HG02642 (cell line): ENCODE measurements at regions not wholly inside any gene's neighbourhood (a gene's known extent, or its start where the extent isn't known, plus 50 kb on each side); places are given as distances from the start of the nearest gene placed in this dataset.

ENCODE experiments used
- ATAC-seq: cut with Tn5 transposase; IDR thresholded peaks from one replicate; pipeline ENCODE4 v1.9.1; 2021; ENCODE audit warnings: mild to moderate bottlenecking; ENCODE audit not compliant: unreplicated experiment, poor library complexity

GRCh38 chr6:156183678-156184077 lies 593.5 kb upstream of the ARID1B start:
- ATAC-seq: no peak

- no peak for ATAC-seq
Observed at GRCh38 chr6:156182356-156182755, 594.8 kb upstream of the ARID1B start.

GRCh38 chr6:156181506-156181905 lies 595.7 kb upstream of the ARID1B start:
- no peak for ATAC-seq

GRCh38 chr6:156175971-156176421 lies 601.2 kb upstream of the ARID1B start:
- ATAC-seq: no peak

- ATAC-seq: no peak
Observed at GRCh38 chr6:156175433-156175832, 601.7 kb upstream of the ARID1B start.

- no peak for ATAC-seq
Observed at GRCh38 chr6:156174031-156174890, 602.9 kb upstream of the ARID1B start.

- no peak for ATAC-seq
Observed at GRCh38 chr6:156169371-156169770, 607.8 kb upstream of the ARID1B start.

GRCh38 chr6:156167625-156168071 lies 609.5 kb upstream of the ARID1B start:
- no peak for ATAC-seq

GRCh38 chr6:156167016-156167624 lies 610.1 kb upstream of the ARID1B start:
- no peak for ATAC-seq

- no peak for ATAC-seq
Observed at GRCh38 chr6:156166093-156166492, 611.1 kb upstream of the ARID1B start.

GRCh38 chr6:156164701-156165452 lies 612.3 kb upstream of the ARID1B start:
- ATAC-seq: no peak

GRCh38 chr6:156163311-156163710 lies 613.9 kb upstream of the ARID1B start:
- ATAC-seq: no peak

GRCh38 chr6:156161471-156161870 lies 615.7 kb upstream of the ARID1B start:
- no peak for ATAC-seq

GRCh38 chr6:156160795-156161165 lies 616.4 kb upstream of the ARID1B start:
- ATAC-seq: no peak

GRCh38 chr6:156160007-156160794 lies 617.0 kb upstream of the ARID1B start:
- no peak for ATAC-seq

- no peak for ATAC-seq
Observed at GRCh38 chr6:156154896-156155295, 622.3 kb upstream of the ARID1B start.

GRCh38 chr6:156150391-156150790 lies 626.8 kb upstream of the ARID1B start:
- no peak for ATAC-seq

GRCh38 chr6:156146891-156147290 lies 630.3 kb upstream of the ARID1B start:
- no peak for ATAC-seq

- ATAC-seq: peak; percentile 73
Observed at GRCh38 chr6:156131221-156131903, 645.8 kb upstream of the ARID1B start.

- no peak for ATAC-seq
Observed at GRCh38 chr6:156126535-156126934, 650.6 kb upstream of the ARID1B start.
